Cardiac fibroblast (primary cell): ENCODE measurements at regions not wholly inside any gene's neighbourhood (a gene's known extent, or its start where the extent isn't known, plus 50 kb on each side); places are given as distances from the start of the nearest gene placed in this dataset.

Experiments
- DNase-seq, 2 donors: peaks; one replicate each; pipeline versions ENCODE4 v3.0.0 to v3.0.0-alpha.2; 2010; ENCODE audit warnings: low read depth in 2 of 2
- H3K4me3 ChIP-seq, 2 donors: replicated peaks in 1 of 2; 1 replicate in 1 of 2; 2 replicates in 1 of 2; pipeline ENCODE4 v1.5.1; 2011; ENCODE audit warnings: low read depth in 2 of 2, low read length in 2 of 2, mild to moderate bottlenecking in 2 of 2, moderate library complexity in 1 of 2
- TF ChIP-seq, protein P1 (sequence below): IDR thresholded peaks from one replicate; pipeline ENCODE4 v1.5.1; 2011; ENCODE audit warnings: low read depth, mild to moderate bottlenecking, low read length, inconsistent platforms

DNA sequence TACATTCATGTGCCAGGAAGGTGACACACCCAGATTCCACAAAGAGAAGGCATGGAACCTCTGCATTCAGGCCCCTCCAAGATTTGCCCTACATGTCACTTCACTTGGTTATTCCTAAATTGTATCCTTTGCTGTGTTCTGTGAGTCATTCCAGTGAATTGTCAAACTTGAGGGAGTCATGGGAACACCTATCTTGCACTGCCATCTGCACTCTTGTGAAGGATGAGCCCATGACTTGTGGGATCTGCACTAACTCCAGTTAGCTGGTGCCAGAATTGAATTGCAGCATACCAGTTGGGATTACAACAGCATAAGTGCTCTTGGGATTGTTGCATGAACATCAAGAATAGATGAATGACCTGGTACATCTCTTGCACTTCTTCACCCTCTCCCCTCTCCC lies 1288.0 kb upstream of the ZEB2 start:
- TF ChIP-seq, protein P1, sequence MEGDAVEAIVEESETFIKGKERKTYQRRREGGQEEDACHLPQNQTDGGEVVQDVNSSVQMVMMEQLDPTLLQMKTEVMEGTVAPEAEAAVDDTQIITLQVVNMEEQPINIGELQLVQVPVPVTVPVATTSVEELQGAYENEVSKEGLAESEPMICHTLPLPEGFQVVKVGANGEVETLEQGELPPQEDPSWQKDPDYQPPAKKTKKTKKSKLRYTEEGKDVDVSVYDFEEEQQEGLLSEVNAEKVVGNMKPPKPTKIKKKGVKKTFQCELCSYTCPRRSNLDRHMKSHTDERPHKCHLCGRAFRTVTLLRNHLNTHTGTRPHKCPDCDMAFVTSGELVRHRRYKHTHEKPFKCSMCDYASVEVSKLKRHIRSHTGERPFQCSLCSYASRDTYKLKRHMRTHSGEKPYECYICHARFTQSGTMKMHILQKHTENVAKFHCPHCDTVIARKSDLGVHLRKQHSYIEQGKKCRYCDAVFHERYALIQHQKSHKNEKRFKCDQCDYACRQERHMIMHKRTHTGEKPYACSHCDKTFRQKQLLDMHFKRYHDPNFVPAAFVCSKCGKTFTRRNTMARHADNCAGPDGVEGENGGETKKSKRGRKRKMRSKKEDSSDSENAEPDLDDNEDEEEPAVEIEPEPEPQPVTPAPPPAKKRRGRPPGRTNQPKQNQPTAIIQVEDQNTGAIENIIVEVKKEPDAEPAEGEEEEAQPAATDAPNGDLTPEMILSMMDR: no peak
- peak; percentile 17 to 36 for DNase-seq
- no peak overlapping the region for H3K4me3 ChIP-seq

DNA sequence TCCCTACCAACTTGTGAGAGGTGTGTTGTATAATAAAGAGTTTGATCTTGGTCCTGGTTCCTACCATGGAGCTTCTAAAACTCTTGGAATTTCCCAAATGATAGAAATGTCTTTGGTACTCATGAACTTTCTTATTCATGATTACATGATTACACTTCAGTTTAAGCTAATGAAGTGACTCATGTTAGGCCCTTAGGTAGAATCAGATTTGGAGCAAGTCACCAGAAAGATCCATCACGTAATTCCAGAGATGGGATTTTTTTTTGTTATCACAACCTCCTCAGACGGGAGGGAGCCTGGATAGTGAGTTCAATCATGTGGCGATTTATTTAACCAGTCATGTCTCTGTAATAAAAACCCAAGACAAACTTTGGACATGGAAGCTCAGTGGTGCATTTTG lies 1287.6 kb upstream of the ZEB2 start:
- TF ChIP-seq, protein P1: no peak
- no peak for DNase-seq
- H3K4me3 ChIP-seq: no peak overlapping the region

DNA sequence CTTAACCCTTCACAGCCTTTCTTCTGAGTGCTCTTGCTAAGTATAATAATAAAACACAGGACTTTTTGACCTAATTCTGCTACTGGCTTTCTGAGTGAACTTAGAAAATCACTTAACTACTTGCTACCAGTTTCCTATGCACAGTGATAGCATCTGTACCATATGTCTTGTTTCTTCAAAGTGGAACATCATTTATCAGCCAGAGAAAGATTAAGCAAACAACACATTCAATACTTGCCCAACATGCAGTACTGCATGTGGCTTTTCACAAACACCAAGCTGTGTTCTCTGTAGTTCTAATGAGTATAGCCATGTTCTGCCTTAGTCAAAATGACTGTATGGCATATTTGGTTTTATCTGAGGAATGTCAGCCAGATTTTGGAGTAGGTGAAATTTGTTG lies 1286.6 kb upstream of the ZEB2 start:
- no peak overlapping the region for H3K4me3 ChIP-seq

DNA sequence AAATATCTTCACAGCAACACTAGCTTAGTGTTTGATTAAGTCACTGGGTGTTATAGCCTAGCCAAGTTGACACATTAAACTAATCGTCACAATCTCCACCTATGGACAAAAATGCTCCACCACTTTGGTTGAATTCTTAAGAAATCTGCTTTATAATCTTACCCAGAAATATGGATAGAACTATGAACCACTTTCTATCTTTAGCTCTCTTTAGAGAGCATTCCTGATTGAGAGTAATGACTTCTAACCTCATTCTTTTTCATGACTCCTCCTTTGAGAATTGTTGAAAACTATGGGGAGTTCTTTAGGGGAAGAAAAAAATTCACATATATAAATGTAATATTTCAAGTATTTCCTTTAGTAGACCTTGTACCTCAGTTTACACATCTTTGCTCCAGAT lies 1282.2 kb upstream of the ZEB2 start:
- no peak overlapping the region for H3K4me3 ChIP-seq
- DNase-seq: no peak
- TF ChIP-seq, protein P1: no peak

More for the DNA sequence above, 1286.6 kb upstream of the ZEB2 start:
- DNase-seq: no peak
- TF ChIP-seq, protein P1: no peak

DNA sequence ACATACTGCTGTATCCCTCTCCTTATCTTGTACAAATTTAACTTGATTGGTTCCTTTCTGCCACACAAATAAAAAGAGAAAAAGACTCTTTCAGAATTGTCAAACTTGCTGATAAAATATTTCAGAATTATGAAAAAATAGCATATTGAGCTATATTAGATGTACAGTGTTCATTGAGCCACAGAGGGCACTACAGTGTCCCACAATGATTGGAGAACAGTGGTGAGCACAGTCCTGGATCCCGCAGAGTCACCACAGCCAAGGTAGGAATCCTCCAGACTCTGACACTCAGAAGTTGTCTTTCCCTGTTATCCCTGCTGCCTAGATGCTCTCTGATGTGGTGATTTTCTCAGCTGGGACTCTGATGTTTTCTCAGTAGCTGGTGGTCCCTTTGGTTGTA lies 1281.3 kb upstream of the ZEB2 start:
- H3K4me3 ChIP-seq: no peak overlapping the region
- DNase-seq: no peak
- TF ChIP-seq, protein P1: no peak

DNA sequence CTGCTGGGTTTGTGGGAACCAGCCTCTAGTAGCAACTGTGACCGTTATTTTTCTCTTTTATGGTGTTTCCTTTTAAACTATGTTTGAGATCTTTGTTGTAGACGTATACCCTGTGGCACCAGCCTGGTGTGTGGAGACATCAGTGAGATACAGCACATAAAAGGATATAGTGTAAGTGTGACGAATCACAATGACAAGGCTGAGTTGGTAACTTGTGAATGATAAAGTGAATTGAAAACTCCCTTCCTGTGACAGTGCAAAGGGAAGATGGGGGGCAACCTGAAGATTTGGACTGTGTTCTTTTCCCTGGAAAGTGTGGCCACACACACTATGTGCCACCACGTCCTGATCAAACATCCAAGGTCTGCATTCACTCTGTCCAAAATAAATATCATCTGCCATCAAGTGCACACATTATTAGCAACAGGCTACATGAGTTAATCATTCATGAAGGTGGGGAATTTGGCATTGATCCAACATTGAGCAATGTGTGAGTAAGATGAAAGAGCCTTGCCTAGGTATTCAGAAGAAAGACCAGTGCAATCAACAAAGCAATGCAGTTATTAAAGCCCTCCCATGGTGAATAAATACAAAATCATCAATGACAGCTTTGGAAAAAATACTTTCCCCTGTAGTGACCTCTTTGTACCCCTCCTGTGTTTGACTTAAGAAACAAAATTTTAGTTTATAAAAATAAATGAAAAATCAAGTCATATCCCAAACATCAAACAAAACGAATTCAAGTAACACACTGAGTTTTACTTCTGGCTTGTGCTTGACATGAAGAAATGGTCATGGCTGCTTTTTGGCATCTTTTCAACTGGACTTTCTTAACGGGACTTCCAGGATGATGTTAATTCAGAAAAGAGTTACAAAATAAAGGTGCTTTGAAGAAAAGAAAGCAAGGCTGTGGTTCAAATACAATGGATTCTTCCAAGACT lies 1280.5 kb upstream of the ZEB2 start:
- no peak overlapping the region for H3K4me3 ChIP-seq
- DNase-seq: peak in 1 of 2 donors; percentile 57
- TF ChIP-seq, protein P1: no peak
